HepG2 (cell line): ENCODE measurements at regions not wholly inside any gene's neighbourhood (a gene's known extent, or its start where the extent isn't known, plus 50 kb on each side); places are given as distances from the start of the nearest gene placed in this dataset.

Experiments used
- ATAC-seq: fragments of 200-7000 bp; cut with Tn5 transposase; 3 replicates; pipeline ENCODE4 v1.9.1; 2020; ENCODE audit warnings: mild to moderate bottlenecking, moderate library complexity
- BruUV-seq: library from RNA; stranded (reverse); fragments of 400-500 nt; replicated peaks from 2 replicates; lab custom pipeline; 2021; lab: Mats Ljungman, UMichigan
- CTCF ChIA-PET: fragments of 300-600 bp; formaldehyde crosslinking; extraction: SDS; loops from one replicate; lab custom pipeline; 2021; ENCODE audit warnings: low total read pairs, inconsistent platforms, low intra/inter-chr PET ratio; lab: Yijun Ruan, JAX
- POLR2A ChIA-PET: fragments of 350-600 bp; sonication (Branson Sonifier 250); formaldehyde crosslinking; loops from one replicate; lab custom pipeline; 2020; ENCODE audit warnings: antibody characterized with exemption, inconsistent platforms; lab: Yijun Ruan, JAX
- DNase-seq: peaks from one replicate; pipeline ENCODE4 v3.0.0-alpha.2; 2015; ENCODE audit warnings: low spot score
- FAIRE-seq: peaks from 3 replicates; lab custom pipeline; 2011; peaks lifted over from hg19 to GRCh38; lab: Jason Lieb, UNC
- H2AFZ ChIP-seq: one replicate; pipeline ENCODE4 v1.6.1; 2011; ENCODE audit warnings: low read length, inconsistent platforms
- H3K27ac ChIP-seq: fragments of 300-600 bp; 3 replicates; pipeline ENCODE4 v1.8.0; 2011; ENCODE audit warnings: mixed run types, mild to moderate bottlenecking, mixed read lengths, low read length, inconsistent platforms; ENCODE audit not compliant: insufficient read depth; ENCODE audit errors: extremely low read length
- H3K27me3 ChIP-seq, 2 experiments: fragments of 200-600 bp in 1 of 2; 2 replicates in 1 of 2; 3 replicates in 1 of 2; pipeline versions ENCODE4 v1.6.0 to v1.8.0; 2011; ENCODE audit warnings: low read length in 2 of 2, mild to moderate bottlenecking in 2 of 2, moderate library complexity in 2 of 2, inconsistent platforms in 1 of 2; ENCODE audit not compliant: insufficient read depth in 2 of 2, control insufficient read depth in 1 of 2
- H3K36me3 ChIP-seq, 2 experiments: fragments of 200-600 bp in 1 of 2; replicated peaks in 1 of 2; 2 replicates in 1 of 2; 3 replicates in 1 of 2; pipeline versions ENCODE4 v1.5.1 to v1.8.0; 2011; ENCODE audit warnings: low read length in 2 of 2, inconsistent platforms in 1 of 2; ENCODE audit not compliant: insufficient read depth in 2 of 2, control insufficient read depth in 1 of 2
- H3K4me1 ChIP-seq: 2 replicates; pipeline ENCODE4 v1.5.1; 2012; ENCODE audit warnings: low read length, inconsistent platforms; ENCODE audit not compliant: insufficient read depth
- H3K4me2 ChIP-seq: 2 replicates; pipeline ENCODE4 v1.6.0; 2011; ENCODE audit warnings: low read depth, low read length, inconsistent platforms
- H3K4me3 ChIP-seq, 3 experiments: fragments of 200-600 bp in 1 of 3; sonication (generic), shearing (Covaris generic) in 1 of 3; replicated peaks in 1 of 3; 2 replicates each; pipeline ENCODE4 v1.5.1; 2011 to 2016; ENCODE audit warnings: low read length in 3 of 3, inconsistent platforms in 2 of 3, low read depth in 2 of 3, mild to moderate bottlenecking in 2 of 3, control low read depth in 1 of 3, mixed read lengths in 1 of 3; ENCODE audit not compliant: insufficient read depth in 1 of 3
- H3K79me2 ChIP-seq: one replicate; pipeline ENCODE4 v1.6.1; 2011; ENCODE audit warnings: low read length, inconsistent platforms; ENCODE audit not compliant: insufficient read depth
- H3K9ac ChIP-seq: 2 replicates; pipeline ENCODE4 v1.6.0; 2011; ENCODE audit warnings: mild to moderate bottlenecking, low read depth, low read length, inconsistent platforms; ENCODE audit not compliant: insufficient read depth
- H3K9me3 ChIP-seq: 2 replicates; pipeline ENCODE4 v1.5.1; 2012; ENCODE audit warnings: mild to moderate bottlenecking, low read length
- H4K20me1 ChIP-seq: 2 replicates; pipeline ENCODE4 v1.6.0; 2011; ENCODE audit warnings: inconsistent platforms, mild to moderate bottlenecking, low read length, moderate library complexity; ENCODE audit not compliant: insufficient read depth
- GTF3A ChIP-seq: sonication (generic); formaldehyde crosslinking; conservative IDR thresholded peaks from 2 replicates; pipeline ENCODE4 v1.4.0; 2020; ENCODE audit warnings: mild to moderate bottlenecking, missing genetic modification reagents
- HDAC6 ChIP-seq: fragments of 200-600 bp; sonication (generic); IDR thresholded peaks from 2 replicates; pipeline ENCODE4 v1.7.0; 2017; ENCODE audit warnings: mild to moderate bottlenecking, antibody characterized with exemption, low read length, low read depth
- PCBP2 ChIP-seq: fragments of 200-400 bp; formaldehyde crosslinking; optimal IDR thresholded peaks from 2 replicates; pipeline ENCODE3; 2018; ENCODE audit warnings: low read length, low read depth; ENCODE audit not compliant: poor library complexity, severe bottlenecking
- ZBTB3 ChIP-seq: sonication (generic); formaldehyde crosslinking; IDR thresholded peaks from 2 replicates; pipeline ENCODE4 v1.4.0; 2020; ENCODE audit warnings: low read depth, mild to moderate bottlenecking, moderate library complexity, missing genetic modification reagents, borderline replicate concordance
- ZBTB8A ChIP-seq: sonication (generic); formaldehyde crosslinking; IDR thresholded peaks from 2 replicates; pipeline ENCODE4 v1.4.0; 2020; ENCODE audit warnings: mild to moderate bottlenecking, low read depth, missing genetic modification reagents, borderline replicate concordance
- ZFYVE20 ChIP-seq: sonication (generic); formaldehyde crosslinking; IDR thresholded peaks from 2 replicates; pipeline ENCODE4 v1.8.0; 2023; ENCODE audit warnings: low read depth, mild to moderate bottlenecking, moderate library complexity, missing genetic modification reagents, borderline replicate concordance
- ZNF292 ChIP-seq: sonication (generic); formaldehyde crosslinking; IDR thresholded peaks from 2 replicates; pipeline ENCODE4 v1.8.1; 2022; ENCODE audit warnings: mild to moderate bottlenecking, low read depth, missing genetic modification reagents, borderline replicate concordance
- ZNF432 ChIP-seq: sonication (generic); formaldehyde crosslinking; IDR thresholded peaks from 2 replicates; pipeline ENCODE4 v1.5.0; 2020; ENCODE audit warnings: missing genetic modification reagents, mild to moderate bottlenecking, borderline replicate concordance
- ZNF83 ChIP-seq: sonication (generic); formaldehyde crosslinking; IDR thresholded peaks from 2 replicates; pipeline ENCODE4 v1.4.0; 2020; ENCODE audit warnings: missing genetic modification reagents, mild to moderate bottlenecking, borderline replicate concordance
- WGBS: methylation state at CpG from one replicate; pipeline ENCODE4 v1.1.6; 2017; ENCODE audit warnings: low lambda C conversion rate; 5-methylcytosine and 5-hydroxymethylcytosine counted together
- in situ Hi-C: cut with HindIII; loops from 2 replicates; pipeline ENCODE4 v1.10.0; 2017; ENCODE audit warnings: low pct_unique_long_range_greater_than_20kb; ENCODE audit not compliant: extremely low pct_ligation_motif_present
- intact Hi-C: fragments of 100-400 bp; cut with micrococcal nuclease; formaldehyde crosslinking; loops from one replicate; pipeline ENCODE4 v1.10.0; 2022; ENCODE audit not compliant: unreplicated experiment
- TF ChIP-seq, protein P1 (sequence below): sonication (generic); formaldehyde crosslinking; IDR thresholded peaks from 2 replicates; pipeline ENCODE4 v1.8.0; 2022; ENCODE audit warnings: mild to moderate bottlenecking, missing genetic modification reagents, moderate library complexity

DNA sequence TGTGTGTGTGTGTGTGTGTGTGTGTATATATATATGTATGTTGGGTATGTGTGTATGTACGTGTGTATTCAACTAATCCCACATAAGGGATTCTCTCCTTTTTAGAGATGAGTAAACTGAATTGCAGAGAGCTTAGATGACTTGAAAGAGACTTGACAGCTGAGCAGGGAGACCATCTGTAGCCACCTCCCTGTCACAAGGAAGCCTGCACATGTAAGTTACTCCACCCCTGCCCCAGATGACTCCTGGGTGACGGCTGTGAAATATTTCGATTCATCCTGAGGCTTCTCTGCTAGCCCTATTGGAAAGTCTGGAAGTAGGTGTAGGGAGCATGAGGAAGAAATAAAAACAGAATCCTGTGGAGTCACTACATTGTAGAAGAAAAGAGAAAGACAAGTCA, 480.4 kb downstream of the FOXO1 start:
- BruUV-seq, result no TSS peak
- H2AFZ ChIP-seq, result no peak overlapping the region
- H3K36me3 ChIP-seq, result no peaks in the 10 kb centered on the region
- no peak overlapping the region for H3K4me3 ChIP-seq
- H3K9ac ChIP-seq, result no peak overlapping the region
- no peaks in the 10 kb centered on the region for H3K79me2 ChIP-seq
- no peak for TF ChIP-seq HDAC6
- TF ChIP-seq, protein P1, sequence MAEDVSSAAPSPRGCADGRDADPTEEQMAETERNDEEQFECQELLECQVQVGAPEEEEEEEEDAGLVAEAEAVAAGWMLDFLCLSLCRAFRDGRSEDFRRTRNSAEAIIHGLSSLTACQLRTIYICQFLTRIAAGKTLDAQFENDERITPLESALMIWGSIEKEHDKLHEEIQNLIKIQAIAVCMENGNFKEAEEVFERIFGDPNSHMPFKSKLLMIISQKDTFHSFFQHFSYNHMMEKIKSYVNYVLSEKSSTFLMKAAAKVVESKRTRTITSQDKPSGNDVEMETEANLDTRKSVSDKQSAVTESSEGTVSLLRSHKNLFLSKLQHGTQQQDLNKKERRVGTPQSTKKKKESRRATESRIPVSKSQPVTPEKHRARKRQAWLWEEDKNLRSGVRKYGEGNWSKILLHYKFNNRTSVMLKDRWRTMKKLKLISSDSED (CRISPR knock-in tag), result no peak
- TF ChIP-seq GTF3A (CRISPR knock-in tag), result no peak
- no peak for TF ChIP-seq ZNF432 (CRISPR knock-in tag)
- TF ChIP-seq ZBTB8A (CRISPR knock-in tag), result no peak
- no peak for TF ChIP-seq ZNF83 (CRISPR knock-in tag)
- TF ChIP-seq ZBTB3 (CRISPR knock-in tag), result no peak
- TF ChIP-seq ZNF292 (CRISPR knock-in tag), result no peak
- no peak for TF ChIP-seq ZFYVE20 (CRISPR knock-in tag)
- TF ChIP-seq PCBP2, result no peak
- H4K20me1 ChIP-seq, result no peaks in the 10 kb centered on the region
- intact Hi-C loops, result no loop called here
- POLR2A ChIA-PET, result no interaction called here
- ATAC-seq (no peak), DNase-seq (no peak), FAIRE-seq (no peak)
- H3K27ac ChIP-seq, result no peak overlapping the region
- H3K9me3 ChIP-seq, result no peaks in the 10 kb centered on the region
- no peak overlapping the region for H3K4me2 ChIP-seq
- peaks cover 0 to 12% of the 10 kb centered on the region in 2 experiments; a peak in 2 of 5 replicates for H3K27me3 ChIP-seq
- in situ Hi-C loops, result no loop called here
- peaks cover 20% of the 10 kb centered on the region for H3K4me1 ChIP-seq
- WGBS, result 47% methylated on average over 3 of the region's 3 CpGs
- CTCF ChIA-PET, result no interaction called here
